Gastrocnemius medialis (tissue), 4 donors: ENCODE measurements at regions not wholly inside any gene's neighbourhood (a gene's known extent, or its start where the extent isn't known, plus 50 kb on each side); places are given as distances from the start of the nearest gene placed in this dataset.
A peak's percentile ranks its signal among the peaks of the same experiment; 100 is the strongest.

Experiments
- ATAC-seq, 2 donors: fragments of 150-250 bp; one replicate each; pipeline ENCODE4 v1.9.1; 2016
- DNase-seq, 2 donors: peaks; one replicate each; pipeline ENCODE4 v3.0.0-alpha.2; 2019
- H3K27ac ChIP-seq, 4 donors: fragments of 200-600 bp; sonication (generic); 1 replicate in 1 of 4; 2 replicates in 3 of 4; pipeline ENCODE4 v1.5.1; 2016 to 2018; ENCODE audit warnings: mild to moderate bottlenecking in 2 of 4, moderate library complexity in 1 of 4
- H3K27me3 ChIP-seq, 3 donors: fragments of 200-600 bp; sonication (generic) in 2 of 3; 1 replicate in 1 of 3; 2 replicates in 2 of 3; pipeline versions ENCODE4 v1.5.1 to v1.6.0; 2016 to 2019; ENCODE audit warnings: mild to moderate bottlenecking in 1 of 3, moderate library complexity in 1 of 3
- H3K36me3 ChIP-seq, 2 donors: fragments of 200-600 bp; sonication (generic) in 1 of 2; one replicate each; pipeline ENCODE4 v1.5.1; 2017 to 2018
- H3K4me1 ChIP-seq, 2 donors: fragments of 200-600 bp; sonication (generic) in 1 of 2; one replicate each; pipeline ENCODE4 v1.5.1; 2016 to 2017; ENCODE audit warnings: mild to moderate bottlenecking in 2 of 2
- H3K4me3 ChIP-seq, 4 donors: fragments of 200-600 bp; sonication (generic) in 3 of 4; 1 replicate in 1 of 4; 2 replicates in 3 of 4; pipeline ENCODE4 v1.5.1; 2016 to 2019; ENCODE audit warnings: mild to moderate bottlenecking in 2 of 4
- H3K9me3 ChIP-seq, 3 donors: fragments of 200-600 bp; sonication (generic) in 2 of 3; 1 replicate in 1 of 3; 2 replicates in 2 of 3; pipeline ENCODE4 v1.5.1; 2016 to 2019
- POLR2A ChIP-seq, 2 donors: fragments of 450-650 bp; IDR thresholded peaks; one replicate each; pipeline ENCODE4 v1.6.1; 2017; ENCODE audit warnings: antibody characterized with exemption in 2 of 2, mild to moderate bottlenecking in 2 of 2, moderate library complexity in 2 of 2
- in situ Hi-C, 4 donors: fragments of 200-750 bp; cut with MboI; loops; one replicate each; pipeline versions ENCODE4 v1.15.0 to v1.8.0; 2017; ENCODE audit warnings: low sequenced_read_pairs in 4 of 4
- intact Hi-C: fragments of 100-400 bp; cut with DNase I; formaldehyde crosslinking; loops from one replicate; pipeline ENCODE4 v1.15.1; 2023; ENCODE audit warnings: low total_unique reads
- TF ChIP-seq, protein P1 (sequence below), 5 experiments: fragments of 450-650 bp in 3 of 5; fragments of 200-600 bp in 2 of 5; sonication (generic) in 2 of 5; IDR thresholded peaks in 4 of 5; conservative IDR thresholded peaks in 1 of 5; 1 replicate in 4 of 5; 2 replicates in 1 of 5; pipeline ENCODE4 v1.5.1; 2016 to 2019; ENCODE audit warnings: antibody characterized with exemption in 5 of 5, mild to moderate bottlenecking in 3 of 5, moderate library complexity in 3 of 5

DNA sequence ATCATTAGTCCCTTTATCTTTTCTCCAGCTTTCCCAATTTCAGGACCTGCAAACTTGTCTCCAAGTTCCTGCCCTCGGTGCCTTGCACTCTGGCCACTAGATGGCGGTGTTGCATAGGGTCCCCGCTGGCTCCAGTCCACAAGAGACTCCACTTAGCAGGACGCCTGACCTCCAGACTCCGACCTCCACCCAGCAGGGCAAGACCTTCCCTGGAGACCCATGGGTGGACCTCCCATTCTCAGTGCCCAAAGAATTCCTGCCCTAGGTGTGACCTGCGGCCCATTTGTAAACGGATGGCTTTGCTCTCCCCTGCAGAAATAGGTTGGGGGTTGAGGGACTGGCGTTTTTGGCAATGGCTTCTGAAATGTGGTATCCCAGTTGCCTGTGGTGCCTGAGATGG, 82.6 kb downstream of the LSM3 start:
- Histone ChIP-seq H3K4me1 (peaks cover 2 to 9% of the 10 kb centered on the region in 2 donors), H3K4me3 (no peak overlapping the region), H3K27me3 (no peaks in the 10 kb centered on the region), H3K36me3 (no peaks in the 10 kb centered on the region), H3K9me3 (no peaks in the 10 kb centered on the region), H3K27ac (no peak overlapping the region)
- TF ChIP-seq, protein P1, sequence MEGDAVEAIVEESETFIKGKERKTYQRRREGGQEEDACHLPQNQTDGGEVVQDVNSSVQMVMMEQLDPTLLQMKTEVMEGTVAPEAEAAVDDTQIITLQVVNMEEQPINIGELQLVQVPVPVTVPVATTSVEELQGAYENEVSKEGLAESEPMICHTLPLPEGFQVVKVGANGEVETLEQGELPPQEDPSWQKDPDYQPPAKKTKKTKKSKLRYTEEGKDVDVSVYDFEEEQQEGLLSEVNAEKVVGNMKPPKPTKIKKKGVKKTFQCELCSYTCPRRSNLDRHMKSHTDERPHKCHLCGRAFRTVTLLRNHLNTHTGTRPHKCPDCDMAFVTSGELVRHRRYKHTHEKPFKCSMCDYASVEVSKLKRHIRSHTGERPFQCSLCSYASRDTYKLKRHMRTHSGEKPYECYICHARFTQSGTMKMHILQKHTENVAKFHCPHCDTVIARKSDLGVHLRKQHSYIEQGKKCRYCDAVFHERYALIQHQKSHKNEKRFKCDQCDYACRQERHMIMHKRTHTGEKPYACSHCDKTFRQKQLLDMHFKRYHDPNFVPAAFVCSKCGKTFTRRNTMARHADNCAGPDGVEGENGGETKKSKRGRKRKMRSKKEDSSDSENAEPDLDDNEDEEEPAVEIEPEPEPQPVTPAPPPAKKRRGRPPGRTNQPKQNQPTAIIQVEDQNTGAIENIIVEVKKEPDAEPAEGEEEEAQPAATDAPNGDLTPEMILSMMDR (IDR thresholded peaks at IDR 0.05 in 4 of 5, conservative IDR thresholded peaks at IDR 0.05 in 1 of 5), result peak; percentile 94 to 99 (median 97)
- TF ChIP-seq POLR2A (IDR thresholded peaks at IDR 0.05), result no peak
- in situ Hi-C loops, result loop anchor here (5.0 to 10.0 kb wide), 5 partner anchors 56 to 206 kb away; no protein-coding TSS in a partner anchor
- peak; percentile 73 to 85 for DNase-seq
- intact Hi-C loops, result loop anchor here (1.0 to 5.0 kb wide), 3 partner anchors 57 to 207 kb away; no protein-coding TSS in a partner anchor
- ATAC-seq, result peak; percentile 86 to 89

GRCh38 chr3:14262212-14262611, 83.6 kb downstream of the LSM3 start:
- H3K27me3 ChIP-seq, result no peaks in the 10 kb centered on the region
- in situ Hi-C loops, result loop anchor here (5.0 to 10.0 kb wide), 5 partner anchors 57 to 205 kb away; no protein-coding TSS in a partner anchor

GRCh38 chr3:14262867-14263266, 84.2 kb downstream of the LSM3 start:
- no peak for ATAC-seq
- in situ Hi-C loops, result loop anchor here (5.0 to 10.0 kb wide), 5 partner anchors 58 to 204 kb away; no protein-coding TSS in a partner anchor
- intact Hi-C loops, result loop anchor here (5.0 kb wide), 1 partner anchor 104 kb away; no protein-coding TSS in a partner anchor
- Histone ChIP-seq H3K4me1 (peaks cover 0 to 4% of the 10 kb centered on the region in 2 donors), H3K27me3 (no peaks in the 10 kb centered on the region), H3K9me3 (no peaks in the 10 kb centered on the region), H3K4me3 (no peak overlapping the region), H3K27ac (no peak overlapping the region), H3K36me3 (no peaks in the 10 kb centered on the region)
- TF ChIP-seq, protein P1 (IDR thresholded peaks at IDR 0.05 in 4 of 5, conservative IDR thresholded peaks at IDR 0.05 in 1 of 5), result no peak
- no peak for TF ChIP-seq POLR2A (IDR thresholded peaks at IDR 0.05)
- DNase-seq, result no peak

More at GRCh38 chr3:14262212-14262611, 83.6 kb downstream of the LSM3 start:
- peak in 1 of 2 donors; percentile 59 for DNase-seq
- peak; percentile 21 to 78 for ATAC-seq
- TF ChIP-seq, protein P1 (IDR thresholded peaks at IDR 0.05 in 4 of 5, conservative IDR thresholded peaks at IDR 0.05 in 1 of 5), result no peak
- no peak for TF ChIP-seq POLR2A (IDR thresholded peaks at IDR 0.05)
- H3K4me3 ChIP-seq, result no peak overlapping the region
- intact Hi-C loops, result loop anchor here (5.0 kb wide), 1 partner anchor 105 kb away; no protein-coding TSS in a partner anchor
- no peaks in the 10 kb centered on the region for H3K36me3 ChIP-seq
- no peak overlapping the region for H3K27ac ChIP-seq
- H3K9me3 ChIP-seq, result no peaks in the 10 kb centered on the region
- peaks cover 0 to 4% of the 10 kb centered on the region in 2 donors for H3K4me1 ChIP-seq

DNA sequence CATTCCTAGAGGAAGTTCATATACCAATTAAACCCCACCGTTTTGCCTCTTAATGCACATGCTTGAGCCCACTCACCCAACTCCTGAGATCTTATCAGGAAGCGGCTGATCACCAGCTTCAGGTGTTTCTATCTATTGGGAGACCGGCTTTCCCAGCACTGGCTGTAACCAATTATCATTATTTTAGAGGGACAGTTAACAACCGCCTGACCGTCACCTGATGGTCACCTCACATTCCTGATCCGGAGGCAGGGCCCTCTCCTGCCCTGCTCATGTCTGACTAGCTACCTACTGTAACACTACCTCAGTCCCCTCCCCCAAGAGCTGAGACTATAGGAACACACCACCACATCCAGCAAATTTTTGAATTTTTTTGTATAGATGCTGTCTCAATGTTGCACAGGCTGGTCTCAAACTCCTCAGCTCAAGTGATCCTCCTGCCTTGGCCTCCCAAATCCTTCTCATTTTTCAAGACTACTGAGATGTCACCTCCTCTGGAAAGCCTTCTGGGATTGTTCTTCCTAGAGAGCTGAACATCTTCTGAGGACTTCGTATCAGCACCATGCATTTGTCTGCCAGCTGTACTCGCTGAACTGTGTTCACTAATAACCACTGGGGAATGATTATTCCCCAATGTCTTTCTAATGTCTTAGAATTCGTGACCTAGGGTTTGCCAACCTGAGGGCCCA, 84.8 kb downstream of the LSM3 start:
- in situ Hi-C loops, result loop anchor here (5.0 to 10.0 kb wide), 5 partner anchors 59 to 204 kb away; no protein-coding TSS in a partner anchor

More for the DNA sequence above, 84.8 kb downstream of the LSM3 start:
- no peaks in the 10 kb centered on the region for H3K36me3 ChIP-seq
- no peak for ATAC-seq
- intact Hi-C loops, result loop anchor here (5.0 kb wide), 1 partner anchor 104 kb away; no protein-coding TSS in a partner anchor
- H3K27me3 ChIP-seq, result no peaks in the 10 kb centered on the region
- no peak overlapping the region for H3K27ac ChIP-seq
- H3K9me3 ChIP-seq, result no peaks in the 10 kb centered on the region
- no peak overlapping the region for H3K4me3 ChIP-seq
- H3K4me1 ChIP-seq, result peaks cover 0 to 4% of the 10 kb centered on the region in 2 donors
- TF ChIP-seq, protein P1 (IDR thresholded peaks at IDR 0.05 in 4 of 5, conservative IDR thresholded peaks at IDR 0.05 in 1 of 5), result no peak
- TF ChIP-seq POLR2A (IDR thresholded peaks at IDR 0.05), result no peak
- DNase-seq, result no peak
